HPDE6-E6E7 (cell line): ENCODE measurements at regions not wholly inside any gene's neighbourhood (a gene's known extent, or its start where the extent isn't known, plus 50 kb on each side); places are given as distances from the start of the nearest gene placed in this dataset.
"Not testable (repeated sequence)": the region's sequence is repeated elsewhere in the genome, so short reads cannot be mapped to it uniquely, and the experiment has no call there.

ENCODE experiments used
- DNase-seq: peaks from one replicate; pipeline ENCODE4 v3.0.0; 2011; ENCODE audit warnings: missing footprints; ENCODE audit errors: extremely low spot score

DNA sequence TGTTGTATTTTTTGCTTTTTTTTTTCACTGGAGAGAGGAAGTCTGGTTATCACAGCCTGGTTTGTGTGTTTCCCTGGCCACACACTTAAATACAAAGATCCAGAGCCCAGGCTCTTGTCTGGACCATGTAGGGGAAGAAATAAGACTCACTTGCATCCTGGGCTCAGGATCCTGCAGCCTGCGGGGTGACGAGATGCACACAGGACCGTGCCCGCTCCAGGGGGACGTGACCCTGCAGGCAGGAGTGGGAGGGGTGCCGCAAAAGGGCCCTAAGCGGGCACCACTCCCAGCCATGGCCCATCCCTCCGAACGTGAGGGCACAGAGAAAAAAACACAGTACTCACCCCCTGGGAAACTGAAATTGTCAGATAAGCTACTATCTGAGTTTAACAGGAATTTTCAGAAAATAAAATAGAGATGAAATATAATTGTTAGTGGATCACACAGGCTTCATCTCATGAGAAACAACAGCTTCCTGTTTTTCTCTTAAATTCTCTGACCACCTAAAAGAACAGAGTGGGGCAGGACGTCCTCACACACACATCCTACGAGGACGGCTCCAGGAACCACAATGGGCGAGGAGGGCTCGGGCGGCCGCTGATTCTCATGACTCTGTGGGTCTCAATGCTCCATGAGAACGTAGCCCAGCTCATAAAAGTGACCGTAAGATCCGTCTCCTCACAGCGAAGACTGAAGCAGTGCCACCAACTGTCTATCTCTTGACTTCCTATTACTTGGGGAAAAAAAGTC, 142.6 kb upstream of the ALKAL2 start:
- no peak for DNase-seq

DNA sequence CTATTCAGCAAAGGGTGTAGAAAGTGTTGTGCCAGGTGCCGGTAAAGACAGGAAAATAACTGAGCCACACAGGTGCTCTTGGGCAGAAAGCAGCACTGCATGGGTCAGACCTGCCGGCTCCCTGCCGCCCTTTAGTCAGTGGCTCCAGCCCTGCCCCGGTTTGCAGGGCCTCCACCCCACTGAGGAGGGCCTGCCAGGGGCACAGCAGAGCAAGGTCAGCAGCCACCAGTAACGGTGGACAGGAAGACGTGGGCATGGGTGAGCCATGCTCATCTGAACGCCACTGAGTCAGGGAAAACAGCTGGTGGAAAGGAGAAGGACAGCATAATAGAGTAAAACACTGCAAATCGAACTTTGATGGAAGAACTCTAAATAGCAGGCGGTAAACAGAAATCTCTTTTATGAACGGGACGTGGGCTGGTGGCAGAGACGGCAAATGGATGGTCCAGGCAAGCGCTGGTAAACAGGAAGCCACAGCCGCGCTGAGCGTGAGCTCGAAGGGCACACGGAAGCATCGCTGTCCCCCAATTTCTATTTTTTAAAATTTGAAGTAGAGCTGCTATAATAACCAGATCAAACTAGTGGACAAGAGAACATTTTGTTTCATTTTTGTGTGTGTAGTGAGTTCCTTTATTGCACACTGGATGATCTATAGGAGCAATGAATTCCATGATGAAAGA, 141.8 kb upstream of the ALKAL2 start:
- DNase-seq: no peak

DNA sequence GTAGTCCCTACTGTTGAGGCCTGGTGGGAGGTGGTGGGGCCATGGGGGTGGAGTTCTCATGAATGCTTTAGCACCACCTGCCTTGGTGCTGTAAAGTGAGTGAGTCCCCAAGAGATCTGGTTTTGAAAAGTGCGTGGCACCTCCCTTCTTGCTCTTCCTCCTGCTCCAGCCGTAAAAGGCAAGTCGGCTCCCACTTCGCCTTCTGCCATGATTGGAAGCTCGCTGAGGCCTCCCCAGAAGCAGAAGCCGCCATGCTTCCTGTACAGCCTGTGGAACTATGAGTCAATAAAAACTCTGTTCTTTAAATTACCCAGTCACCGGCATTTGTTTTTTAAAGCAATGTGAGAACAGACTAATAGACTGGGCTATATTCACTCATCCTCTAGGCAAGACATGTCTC, 141.3 kb upstream of the ALKAL2 start:
- no peak for DNase-seq

DNA sequence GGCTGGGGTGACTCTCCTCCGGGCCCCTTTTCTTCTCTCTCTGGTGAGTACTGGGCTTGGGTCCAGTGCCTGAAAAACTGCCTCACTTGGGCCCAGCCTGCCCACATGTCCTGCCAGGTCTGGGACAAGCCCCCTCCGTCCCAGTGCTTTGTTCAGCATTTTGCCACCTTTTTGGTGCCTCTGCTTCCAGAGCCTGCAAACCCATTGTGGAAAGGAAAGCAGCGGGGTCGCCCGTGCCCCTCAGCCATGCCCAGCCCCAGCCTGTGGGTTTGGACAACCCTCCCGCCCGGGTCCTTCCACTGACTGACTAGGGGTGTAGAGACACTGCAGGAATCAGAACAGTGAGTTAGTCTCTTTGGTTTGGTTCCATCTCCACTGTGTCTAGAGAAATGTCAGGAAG, 140.7 kb upstream of the ALKAL2 start:
- DNase-seq: no peak

DNA sequence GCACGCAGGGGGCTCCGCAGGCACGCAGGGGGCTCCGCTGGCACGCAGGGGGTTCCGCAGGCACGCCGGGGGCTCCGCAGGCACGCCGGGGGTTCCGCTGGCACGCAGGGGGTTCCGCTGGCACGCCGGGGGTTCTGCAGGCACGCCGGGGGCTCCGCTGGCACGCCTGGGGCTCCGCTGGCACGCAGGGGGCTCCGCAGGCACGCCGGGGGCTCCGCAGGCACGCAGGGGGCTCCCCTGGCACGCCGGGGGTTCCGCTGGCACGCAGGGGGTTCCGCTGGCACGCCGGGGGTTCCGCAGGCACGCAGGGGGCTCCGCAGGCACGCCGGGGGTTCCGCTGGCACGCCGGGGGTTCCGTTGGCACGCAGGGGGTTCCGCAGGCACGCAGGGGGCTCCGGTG, 138.8 kb upstream of the ALKAL2 start:
- DNase-seq: not testable (repeated sequence)

DNA sequence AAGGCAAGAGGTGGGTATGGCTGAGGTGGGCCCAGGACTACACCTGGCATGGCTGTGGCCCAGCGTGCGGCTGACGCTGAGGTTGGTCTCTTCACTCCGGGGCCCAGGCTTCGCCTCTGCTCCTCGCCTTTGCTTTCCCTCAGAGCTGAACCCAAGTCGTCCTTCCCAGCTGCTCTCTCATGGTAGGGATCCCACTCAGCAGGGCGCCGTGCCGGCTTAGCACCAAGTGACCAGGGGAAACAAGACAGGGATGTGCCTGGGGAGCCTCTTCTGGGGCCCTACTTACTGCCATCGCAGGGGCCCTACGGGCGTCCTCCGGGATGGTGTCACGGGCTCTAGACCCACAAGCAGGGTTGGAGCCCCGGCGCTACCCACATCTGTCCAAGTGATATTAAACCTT, 138.1 kb upstream of the ALKAL2 start:
- no peak for DNase-seq

DNA sequence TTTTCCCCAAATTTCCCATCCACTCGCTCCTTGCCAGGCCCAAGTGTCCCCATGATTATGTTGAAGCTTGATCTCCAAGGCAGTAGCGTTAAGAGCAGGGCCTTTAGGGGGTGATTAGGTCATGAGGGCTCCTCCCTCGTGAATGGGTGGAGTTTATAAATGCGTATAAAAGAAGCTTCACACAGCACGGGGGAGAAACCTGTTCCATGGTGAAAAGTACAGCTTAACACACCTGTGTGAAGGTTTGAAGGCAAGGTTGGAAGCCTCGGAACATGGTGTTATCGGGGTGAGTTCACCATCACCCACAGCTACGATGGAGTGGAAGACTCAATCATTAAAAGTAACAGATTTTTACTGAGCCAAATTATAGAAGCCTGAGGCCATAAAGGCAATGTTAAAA, 137.4 kb upstream of the ALKAL2 start:
- no peak for DNase-seq

DNA sequence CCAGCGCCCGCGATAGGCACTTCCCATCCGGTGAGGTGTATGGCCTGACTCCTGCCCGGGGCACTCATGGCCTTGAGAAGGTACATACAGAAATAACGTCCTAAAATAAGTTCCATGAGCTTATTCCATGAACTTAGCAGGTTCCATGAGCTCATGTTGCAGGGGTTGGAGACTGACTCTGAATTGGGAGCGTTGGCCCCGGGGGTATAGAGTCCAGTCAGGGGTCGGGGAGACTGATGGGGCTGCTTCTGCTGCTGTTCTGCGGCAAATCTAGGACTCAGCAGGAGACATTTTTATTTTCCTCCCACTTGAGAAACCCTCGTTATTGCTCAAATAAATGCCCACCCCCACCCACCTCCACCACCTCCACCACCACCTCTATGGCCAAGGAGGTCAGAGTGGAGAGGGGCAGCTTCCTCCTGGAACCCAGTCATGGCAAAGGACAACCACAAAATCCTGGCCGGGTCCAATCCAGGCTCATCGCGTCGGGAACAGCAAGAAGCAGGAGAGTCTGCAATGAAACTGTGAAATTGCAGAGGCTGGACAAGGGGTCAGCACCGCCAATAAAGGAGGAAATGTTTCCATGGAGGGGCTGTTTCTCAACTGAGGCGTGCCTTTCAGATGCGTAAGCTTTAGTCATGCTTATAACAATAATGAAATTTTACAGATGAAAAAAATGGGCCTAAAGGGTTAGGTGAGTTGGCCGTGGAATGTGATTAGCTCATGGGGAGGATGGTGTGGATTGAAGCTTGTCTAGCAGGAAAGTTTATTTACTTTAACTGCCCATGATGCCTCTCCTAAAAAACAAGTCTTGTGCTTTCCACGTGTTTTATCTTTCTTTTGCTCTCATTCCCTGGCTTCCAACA, 136.6 kb upstream of the ALKAL2 start:
- DNase-seq: peak; percentile 1

DNA sequence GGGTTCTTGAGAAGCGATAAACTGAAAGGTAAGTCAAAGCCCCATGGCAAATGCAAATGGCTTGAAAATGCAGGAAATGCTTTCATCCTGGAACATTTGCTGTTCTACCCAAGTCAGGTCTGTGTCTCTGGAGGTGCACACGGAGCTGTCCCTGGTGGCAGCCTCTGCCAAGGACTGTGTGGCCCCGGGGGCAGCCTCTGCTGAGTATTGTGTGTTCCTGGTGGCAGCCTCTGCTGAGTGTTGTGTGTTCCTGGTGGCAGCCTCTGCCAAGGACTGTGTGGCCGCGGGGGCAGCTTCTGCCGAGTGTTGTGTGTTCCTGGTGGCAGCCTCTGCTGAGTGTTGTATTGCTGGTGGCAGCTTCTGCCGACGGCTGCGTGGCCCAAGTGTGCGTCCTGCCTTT, 135.6 kb upstream of the ALKAL2 start:
- no peak for DNase-seq

DNA sequence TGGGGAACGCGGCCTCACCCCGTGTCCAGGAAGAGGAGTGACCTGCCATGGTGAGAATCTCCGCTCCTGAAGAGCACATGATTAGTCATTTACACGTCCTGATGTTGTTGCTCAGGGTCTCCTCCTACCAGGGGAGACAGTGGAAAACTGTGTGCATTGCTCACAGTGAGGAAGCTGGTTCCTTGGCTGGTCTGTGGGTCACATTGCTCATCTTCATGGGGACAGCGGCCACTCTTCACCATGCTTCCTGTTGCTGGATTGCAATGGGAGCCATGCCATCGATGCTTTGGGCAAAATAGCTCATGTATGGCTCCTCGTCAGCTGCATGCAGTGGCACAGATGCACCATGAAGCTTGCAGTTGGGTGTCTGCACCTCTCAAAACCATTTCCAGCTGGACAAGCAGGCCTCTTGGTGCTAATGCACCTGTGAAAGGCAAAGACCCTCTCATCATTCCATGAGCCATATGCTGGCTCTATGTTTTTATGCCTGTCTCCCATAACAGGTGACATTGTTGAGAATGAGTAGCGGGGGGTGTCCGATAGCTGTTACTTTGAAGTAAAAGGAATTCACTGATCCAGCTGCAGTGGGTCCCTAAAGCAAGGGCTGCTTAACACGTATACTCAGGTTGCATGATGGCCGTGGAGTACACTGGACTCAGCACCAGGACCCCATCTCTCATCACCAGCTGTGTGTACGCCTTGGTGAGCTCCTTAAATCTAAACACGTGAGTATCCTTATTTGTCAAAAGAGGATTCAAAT, 135.0 kb upstream of the ALKAL2 start:
- DNase-seq: no peak

DNA sequence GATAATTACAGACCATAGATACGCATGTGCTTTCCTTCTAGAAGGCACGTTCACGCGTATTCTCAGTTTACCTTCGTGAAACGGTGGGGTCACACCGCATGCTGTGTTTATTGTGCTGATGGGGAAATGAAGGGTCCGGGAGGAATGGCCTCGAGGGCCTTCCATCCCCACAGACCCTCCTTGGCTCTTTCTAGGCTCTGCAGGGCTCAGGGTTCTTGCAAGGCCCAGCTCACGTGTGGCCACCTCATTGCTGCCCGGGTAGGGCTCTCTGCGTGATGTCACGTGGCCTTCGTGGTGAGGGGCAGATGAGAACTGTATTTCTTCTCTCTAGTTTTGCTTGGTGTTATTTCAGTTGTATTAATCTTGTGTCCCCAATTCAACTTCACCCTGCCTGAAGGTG, 133.5 kb upstream of the ALKAL2 start:
- no peak for DNase-seq

DNA sequence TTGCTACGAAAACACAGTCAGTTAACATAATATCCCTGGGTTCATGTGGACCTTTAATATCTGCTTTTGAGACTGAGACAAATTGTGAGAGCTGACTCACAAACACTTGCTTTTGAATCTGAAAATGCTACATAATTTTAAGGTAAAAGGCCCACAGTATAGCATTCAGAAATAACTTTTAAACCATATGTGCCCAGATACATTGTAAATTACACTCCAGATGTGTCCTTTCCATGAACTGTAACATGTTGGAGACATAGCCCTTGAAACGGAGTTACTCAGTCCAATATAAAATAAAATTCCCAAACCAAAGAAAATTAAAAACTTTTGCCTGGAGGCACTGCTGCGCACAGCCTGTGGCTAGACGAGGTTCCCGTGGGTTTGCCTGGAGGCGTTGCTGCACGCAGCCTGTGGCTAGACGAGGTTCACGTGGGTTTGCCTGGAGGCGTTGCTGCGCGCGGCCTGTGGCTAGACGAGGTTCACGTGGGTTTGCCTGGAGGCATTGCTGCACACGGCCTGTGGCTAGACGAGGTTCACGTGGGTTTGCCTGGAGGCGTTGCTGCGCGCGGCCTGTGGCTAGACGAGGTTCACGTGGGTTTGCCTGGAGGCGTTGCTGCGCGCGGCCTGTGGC, 131.9 kb upstream of the ALKAL2 start:
- DNase-seq: no peak

DNA sequence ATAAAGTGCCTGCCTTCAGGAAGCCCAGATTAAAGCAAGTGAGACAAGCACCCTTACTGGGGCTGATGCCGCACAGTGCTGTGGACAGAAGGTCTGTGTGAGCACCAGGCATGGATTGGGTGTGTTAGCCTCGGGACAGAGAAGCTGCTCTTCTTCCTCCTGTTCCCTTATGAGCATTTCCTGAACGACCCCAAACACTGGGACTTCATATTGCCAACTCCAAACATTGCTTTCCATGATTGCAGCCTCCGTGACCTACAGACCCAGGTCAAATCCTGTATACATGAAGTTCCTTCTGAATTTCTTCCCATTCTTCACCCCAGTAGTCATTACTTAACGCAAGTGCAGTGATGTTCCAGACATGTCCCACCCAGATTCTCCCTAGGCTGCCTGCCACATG, 129.8 kb upstream of the ALKAL2 start:
- no peak for DNase-seq

DNA sequence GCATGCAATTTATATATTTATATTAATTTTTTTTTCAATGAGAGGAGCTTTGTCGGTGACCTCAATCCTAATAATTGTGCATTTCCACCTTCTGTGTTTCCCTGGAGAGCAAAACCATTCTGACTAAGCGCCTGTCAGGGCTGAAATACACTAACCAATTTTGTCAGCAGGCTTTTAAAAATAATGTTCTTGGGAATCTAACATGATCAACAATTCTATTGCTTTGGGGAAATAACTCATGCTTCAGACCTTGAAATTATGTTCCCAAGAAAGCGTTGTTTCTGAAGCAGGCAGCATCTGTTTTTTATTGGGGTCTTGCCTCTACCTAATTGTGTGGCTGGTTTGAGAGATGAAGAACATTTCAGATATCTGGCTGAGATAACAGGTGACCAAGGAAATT, 129.1 kb upstream of the ALKAL2 start:
- DNase-seq: no peak

DNA sequence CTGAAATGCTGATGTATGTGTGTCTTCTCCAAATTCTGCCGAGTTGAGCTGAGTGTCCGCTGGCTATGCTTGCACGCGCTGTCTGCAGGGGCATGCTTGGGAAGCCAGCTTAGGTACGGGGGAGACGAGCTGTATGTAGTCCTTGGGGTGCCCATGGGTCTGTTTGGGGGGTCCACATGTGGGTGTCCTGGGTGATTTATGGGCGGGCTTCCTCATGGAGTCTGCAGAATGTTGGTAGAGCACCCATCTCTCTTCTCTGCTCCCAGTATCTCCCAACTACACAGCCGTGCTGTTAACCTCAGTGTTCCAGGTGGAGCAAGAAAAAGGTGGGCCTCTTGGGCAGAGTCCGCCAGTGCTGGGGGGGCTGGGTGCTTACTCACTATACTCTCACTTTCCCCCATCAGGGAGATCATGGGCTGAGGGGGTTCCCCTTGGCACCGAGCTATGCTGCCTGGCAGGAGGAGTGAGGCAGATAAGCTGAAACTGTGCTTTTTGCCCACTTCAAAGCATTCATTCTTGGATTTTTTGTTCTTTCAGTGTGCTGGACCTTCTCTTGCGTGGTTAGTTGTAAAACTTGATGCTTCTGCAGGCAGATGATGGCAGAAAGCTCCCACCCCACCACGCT, 128.2 kb upstream of the ALKAL2 start:
- DNase-seq: no peak

DNA sequence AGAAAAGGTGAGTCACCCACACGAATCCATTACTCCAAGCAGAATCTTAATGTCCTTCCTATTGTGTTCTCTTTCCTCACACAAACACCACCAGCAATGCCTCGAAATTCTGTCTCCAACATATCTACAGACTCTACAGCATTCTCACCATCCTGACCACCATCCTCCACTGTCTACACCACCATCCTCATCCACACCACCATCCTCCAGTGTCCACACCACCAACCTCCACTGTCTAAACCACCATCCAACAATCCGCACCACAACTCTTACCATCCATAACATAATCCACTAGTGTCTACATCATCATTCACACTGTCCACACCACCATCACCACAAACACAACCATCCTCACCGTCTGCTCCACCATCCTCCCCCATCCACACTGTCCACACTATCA, 121.6 kb upstream of the ALKAL2 start:
- DNase-seq: no peak

DNA sequence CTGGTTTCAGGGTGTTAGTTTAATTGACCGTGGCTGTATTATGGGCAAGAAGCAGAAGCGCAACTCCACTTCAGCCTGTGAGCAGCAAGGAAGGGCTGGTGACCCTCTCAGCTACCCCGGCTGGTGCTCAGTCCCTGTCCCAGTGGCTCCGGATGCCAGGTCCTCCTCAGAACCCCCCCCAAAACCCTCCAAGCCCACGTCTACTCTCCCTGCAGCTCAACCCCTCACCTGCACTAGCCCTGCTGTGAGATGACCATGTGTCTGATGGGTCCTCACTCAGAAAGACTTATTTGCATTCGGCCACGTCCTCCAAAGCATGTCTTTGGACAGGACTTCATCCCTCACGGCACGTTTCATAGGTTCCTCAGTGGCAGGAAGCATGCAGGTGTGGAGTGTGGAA, 119.7 kb upstream of the ALKAL2 start:
- no peak for DNase-seq

DNA sequence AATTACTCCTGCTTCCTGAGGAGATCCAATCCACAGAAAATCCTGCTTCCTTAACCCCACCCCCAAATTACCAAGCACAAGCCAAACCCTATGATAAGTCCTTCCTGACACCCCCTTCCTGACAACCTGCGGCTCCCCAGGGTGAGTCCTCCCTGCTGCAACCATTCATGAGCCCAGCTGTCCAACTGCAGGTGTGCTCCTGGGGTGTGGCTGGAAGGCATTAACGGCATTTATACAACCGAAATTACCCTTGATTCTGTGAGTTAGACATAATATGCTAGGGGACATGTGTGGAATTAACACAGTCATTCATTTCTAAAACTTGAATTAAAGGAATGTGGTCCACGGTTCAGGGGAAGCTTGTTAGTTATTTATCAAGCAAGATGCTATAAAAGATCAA, 119.0 kb upstream of the ALKAL2 start:
- no peak for DNase-seq

DNA sequence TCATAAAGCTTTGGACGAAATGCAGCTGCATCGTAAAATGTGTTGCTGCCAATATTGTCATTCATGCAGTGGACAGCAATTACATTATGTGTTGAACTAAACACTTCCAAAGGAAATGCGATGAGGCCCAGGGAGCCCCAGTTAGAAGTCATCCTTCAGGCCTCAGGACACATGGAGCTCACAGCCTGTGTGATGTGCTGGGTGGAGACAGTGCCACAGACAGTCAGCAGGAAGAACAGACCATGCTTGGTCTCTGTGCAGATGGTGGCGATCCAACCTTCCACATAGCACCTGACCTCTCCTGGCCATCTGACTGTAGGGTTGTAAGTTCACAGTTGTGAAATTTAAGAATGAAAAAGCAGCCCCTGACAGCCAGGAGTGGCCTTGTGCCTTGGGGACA, 118.3 kb upstream of the ALKAL2 start:
- no peak for DNase-seq

DNA sequence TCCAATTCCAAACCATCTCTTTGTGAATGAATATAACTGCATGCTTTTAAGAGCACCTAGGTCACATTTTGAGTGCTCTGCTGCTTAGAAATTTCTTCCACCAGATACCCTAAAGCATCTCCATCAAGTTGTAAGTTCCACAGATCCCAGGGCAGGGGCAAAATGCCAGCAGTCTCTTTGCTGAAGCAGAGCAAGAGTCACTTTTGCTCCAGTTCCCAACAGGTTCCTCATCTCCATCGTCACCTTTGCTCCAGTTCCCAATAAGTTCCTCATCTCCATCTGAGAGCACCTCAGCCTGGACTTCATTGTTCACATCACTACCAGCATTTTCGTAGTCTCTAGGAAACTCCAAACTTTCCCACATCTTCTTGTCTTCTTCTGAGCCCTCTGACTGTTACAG, 116.7 kb upstream of the ALKAL2 start:
- DNase-seq: no peak

DNA sequence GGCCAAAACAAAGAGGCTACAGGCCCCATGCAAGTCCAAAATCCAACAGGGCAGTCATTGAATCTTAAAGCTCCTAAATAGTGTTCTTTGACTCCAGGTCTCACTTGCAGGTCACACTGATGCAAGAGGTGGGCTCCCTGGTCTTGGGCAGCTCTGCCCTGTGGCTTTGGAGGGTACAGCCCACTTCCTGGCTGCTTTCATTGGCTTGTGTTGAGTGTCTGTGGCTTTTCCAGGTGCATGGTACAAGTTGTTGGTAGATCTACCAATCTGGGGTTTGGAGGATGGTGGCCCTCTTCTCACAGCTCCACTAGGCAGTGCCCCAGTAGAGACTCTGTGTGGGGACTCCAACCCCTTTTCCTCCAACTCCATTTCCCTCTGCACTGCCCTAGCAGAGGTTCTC, 115.8 kb upstream of the ALKAL2 start:
- DNase-seq: no peak
